IPS DF 19.7 (cell line): ENCODE measurements at regions not wholly inside any gene's neighbourhood (a gene's known extent, or its start where the extent isn't known, plus 50 kb on each side); places are given as distances from the start of the nearest gene placed in this dataset.

ENCODE experiments used
- DNase-seq: peaks from one replicate; pipeline ENCODE4 v3.0.0-alpha.2; 2013; ENCODE audit warnings: low read depth, low spot score

- DNase-seq, result no peak
Measured at GRCh38 chr13:44273991-44274770, 99.4 kb upstream of the SERP2 start.

GRCh38 chr13:44274771-44275205 is 98.8 kb upstream of the SERP2 start:
- no peak for DNase-seq

GRCh38 chr13:44275381-44275780 is 98.2 kb upstream of the SERP2 start:
- DNase-seq, result no peak

- no peak for DNase-seq
Measured at GRCh38 chr13:44276061-44276460, 97.6 kb upstream of the SERP2 start.

GRCh38 chr13:44277459-44277858 is 96.2 kb upstream of the SERP2 start:
- no peak for DNase-seq

- no peak for DNase-seq
Measured at GRCh38 chr13:44278166-44278565, 95.5 kb upstream of the SERP2 start.

DNA sequence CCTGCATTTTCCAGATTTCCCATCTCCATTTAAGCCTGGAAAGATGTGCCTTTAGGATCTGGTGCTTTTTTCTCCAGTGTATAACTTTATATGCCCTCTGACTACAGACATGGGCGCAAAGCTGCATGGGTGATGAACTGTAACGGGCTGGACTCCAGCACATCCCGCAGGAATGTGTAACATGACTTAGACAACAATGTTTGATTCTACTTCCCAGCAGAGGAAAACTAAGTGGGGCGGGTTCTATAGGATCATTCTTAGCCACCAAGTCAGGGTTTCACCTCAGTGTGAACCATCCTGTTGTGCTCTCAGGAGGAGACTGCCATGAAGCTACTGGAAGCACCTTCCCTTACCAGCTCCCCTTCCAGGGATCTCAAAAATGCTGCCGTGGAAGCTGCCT is 93.2 kb upstream of the SERP2 start:
- no peak for DNase-seq

DNA sequence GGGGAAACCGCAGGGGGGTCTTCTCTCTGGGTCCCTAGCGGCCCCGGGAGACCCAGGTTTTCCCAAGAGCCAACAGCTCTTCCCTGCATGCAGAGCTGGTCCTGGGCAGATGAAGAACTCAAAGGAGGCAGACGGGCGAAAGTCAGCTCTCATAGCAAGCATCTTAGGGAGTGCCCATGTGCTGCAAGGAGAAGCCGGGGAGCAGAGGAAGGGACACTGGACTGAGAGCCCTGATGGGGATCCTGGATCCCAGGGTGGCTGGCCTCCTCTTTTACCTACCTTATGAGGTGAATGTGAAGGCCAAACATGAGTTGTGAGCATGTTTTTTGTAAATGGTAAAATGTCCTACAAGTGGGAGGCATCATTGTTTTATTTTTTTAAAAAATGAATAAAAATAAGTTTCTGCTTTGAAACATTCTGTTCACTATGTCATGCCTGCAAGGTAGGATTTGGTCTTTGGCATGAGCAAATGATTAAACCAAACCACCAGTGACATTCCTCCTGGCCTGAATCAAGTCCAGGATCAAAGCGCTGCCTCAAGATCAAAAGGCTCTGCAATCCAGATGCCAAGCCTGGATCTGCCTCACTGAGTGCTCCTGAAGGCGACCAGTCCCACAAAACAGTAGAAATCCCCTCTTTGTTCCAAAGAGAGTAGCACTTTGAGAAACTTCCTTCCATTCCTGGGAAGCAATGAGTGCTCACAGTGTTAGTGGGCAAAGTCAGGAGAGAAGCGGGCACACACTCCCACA is 92.2 kb upstream of the SERP2 start:
- no peak for DNase-seq

GRCh38 chr13:44283600-44283999 is 90.0 kb upstream of the SERP2 start:
- no peak for DNase-seq

DNA sequence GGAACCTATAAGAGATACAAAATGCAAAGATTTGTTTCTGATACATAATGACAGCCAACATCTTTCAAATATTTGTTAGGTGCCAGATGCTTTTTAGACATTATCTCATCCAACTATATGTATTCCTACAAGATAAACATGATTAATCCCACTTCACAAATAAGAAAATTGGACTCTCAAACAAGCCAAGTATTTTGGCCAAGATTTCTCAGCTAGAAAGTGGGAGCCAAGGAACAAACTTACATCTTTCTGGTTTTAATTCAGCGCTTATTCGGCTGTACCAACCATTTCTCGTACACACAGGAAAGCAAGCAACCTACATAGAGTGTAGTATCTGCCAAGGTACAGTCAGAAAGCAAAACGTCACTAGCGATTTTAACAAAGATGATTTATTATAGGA is 85.7 kb upstream of the SERP2 start:
- no peak for DNase-seq

- no peak for DNase-seq
Measured at GRCh38 chr13:44292545-44292944, 81.1 kb upstream of the SERP2 start.

GRCh38 chr13:44293374-44293773 is 80.2 kb upstream of the SERP2 start:
- DNase-seq, result no peak

DNA sequence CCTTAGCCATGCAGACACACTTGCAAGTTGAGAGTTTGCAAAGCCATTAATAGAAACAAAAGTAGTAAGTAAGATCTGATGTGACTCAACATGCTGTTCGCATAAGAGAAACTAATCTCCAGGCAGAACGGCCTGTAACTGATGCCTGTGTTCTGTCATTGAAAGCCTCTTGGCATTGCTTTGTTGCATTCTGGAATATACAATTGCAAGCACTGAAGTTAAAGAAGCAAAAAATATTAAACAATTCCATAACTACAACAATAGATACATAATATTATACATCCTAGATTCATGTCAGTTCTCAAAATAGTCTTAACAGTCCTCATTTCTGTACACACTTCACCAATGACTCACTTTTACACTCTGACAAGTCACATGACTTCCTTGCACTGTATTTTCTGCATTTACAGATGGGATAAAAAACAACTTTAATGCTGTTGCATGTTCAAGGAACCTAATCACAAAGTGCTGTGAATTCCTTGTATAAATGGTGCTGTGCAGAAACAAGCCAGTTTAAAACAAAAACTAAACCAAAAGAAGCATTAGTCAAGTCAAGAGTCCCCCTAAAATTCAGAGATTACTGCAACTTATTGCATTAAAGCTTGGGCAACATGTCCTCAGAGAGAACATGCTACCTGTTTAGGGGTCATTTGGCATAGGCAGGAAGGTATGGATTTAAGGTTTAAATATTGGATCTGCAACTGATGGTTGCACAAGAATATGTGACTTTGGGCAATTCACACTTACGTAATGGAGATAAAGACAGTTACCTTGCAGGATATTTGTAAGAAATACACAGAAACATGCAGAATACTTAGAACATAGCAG is 79.5 kb upstream of the SERP2 start:
- DNase-seq, result no peak

- no peak for DNase-seq
Measured at GRCh38 chr13:44294876-44295275, 78.7 kb upstream of the SERP2 start.

DNA sequence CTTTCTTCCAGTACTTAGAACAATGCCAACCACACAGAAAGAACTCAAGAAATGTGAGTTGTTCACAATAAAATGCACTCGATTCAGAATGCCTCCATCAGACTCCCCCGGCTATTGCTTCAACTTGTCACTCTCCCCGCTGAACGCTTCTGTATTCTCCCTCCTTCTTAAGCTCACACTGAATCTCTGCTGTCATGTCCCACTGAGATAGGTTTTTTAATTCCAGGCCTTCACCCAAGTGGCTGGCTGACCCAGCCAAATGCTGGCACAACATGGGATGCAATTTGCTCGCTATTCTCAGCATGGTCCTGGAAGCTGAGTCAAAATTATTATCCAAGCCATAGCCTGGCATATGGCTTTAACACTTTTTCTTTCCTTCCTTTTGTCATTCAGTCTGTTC is 76.8 kb upstream of the SERP2 start:
- DNase-seq, result no peak

DNA sequence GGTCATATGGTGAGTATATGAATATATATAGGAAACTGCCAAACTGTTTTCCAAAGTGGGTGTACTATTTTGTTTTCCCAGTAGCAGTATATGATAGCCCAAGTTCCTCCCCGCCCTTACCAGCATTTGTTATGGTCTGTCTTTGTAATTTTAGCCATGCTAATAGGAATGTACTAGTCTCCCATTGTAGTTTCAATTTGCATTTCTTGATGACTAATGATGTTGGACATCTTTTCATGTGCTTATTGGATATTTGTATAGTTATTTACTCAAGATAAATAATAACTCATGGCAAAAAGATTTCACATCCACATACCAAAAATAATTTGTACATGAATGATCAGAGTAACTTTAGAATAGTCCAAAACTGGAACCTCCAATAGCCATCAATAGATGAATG is 75.3 kb upstream of the SERP2 start:
- DNase-seq, result no peak

- no peak for DNase-seq
Measured at GRCh38 chr13:44299152-44299943, 74.3 kb upstream of the SERP2 start.

DNA sequence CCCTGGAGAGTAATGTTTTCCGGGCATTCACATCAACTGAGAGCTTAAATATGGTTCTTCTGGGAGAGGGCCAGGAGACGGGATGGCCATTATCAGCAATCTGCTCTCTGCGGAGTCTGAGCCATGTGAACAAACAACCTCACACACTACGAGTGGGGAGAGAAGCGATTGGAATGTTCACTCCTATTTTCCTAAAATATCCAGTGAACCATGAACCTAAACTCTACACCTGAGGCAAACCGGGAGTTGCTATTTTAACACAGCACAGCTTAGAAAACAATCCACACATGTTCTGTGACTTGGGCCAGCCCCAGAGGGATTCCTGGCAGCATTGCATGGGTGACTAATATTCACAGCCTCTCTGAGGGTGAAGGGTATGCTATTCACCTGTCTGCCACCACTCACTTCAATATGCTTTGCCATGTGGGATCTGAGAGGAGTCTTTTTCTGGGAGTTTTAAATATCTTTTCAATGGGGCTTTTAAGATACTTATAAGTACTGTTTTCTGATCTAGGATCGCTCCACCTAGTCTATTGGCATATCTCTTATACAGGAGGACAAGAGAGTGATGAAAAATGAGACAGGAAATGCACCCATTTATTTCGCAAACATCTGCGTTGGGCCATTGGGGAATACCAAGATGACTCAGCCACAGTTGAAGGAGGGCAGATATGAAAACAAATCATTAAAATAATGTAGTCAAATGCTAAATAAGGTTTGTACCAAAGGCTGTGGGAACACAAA is 72.6 kb upstream of the SERP2 start:
- no peak for DNase-seq

GRCh38 chr13:44301639-44302015 is 72.0 kb upstream of the SERP2 start:
- no peak for DNase-seq

DNA sequence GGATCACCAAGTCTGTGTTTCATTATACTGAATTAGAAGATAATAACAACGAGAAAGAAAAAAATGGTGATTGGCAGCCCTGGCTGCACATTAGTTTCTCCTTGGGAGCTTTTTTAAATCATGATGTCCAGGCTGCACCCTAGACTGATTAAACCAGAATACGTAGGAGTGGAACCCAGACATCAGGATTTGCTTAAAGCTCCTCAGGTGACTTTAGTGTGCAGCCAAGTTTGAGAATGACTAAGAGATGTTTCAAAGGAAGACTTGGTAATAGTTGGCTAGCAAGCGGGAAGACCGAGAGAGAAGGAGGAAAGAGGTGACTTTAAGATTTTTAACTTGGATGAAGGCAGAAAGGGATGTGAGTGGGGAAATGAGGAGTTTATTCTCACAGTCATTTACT is 71.4 kb upstream of the SERP2 start:
- DNase-seq, result no peak
